ENCODE measurements at regions not wholly inside any gene's neighbourhood (a gene's known extent, or its start where the extent isn't known, plus 50 kb on each side); places are given as distances from the start of the nearest gene placed in this dataset.

GRCh38 chr2:215746226-215746886, 267.0 kb downstream of the MREG start:
- Histone ChIP-seq H3K27me3 (no peaks in the 10 kb centered on the region), H3K27ac (no peak overlapping the region), H3K9me3 (ENCODE audit: low read depth) (no peaks in the 10 kb centered on the region), H3K36me3 (no peaks in the 10 kb centered on the region), H3K4me3 (no peak overlapping the region), H3K4me1 (ENCODE audit: low read depth) (no peaks in the 10 kb centered on the region)
- no peak for TF ChIP-seq CTCF (IDR thresholded peaks at IDR 0.05; ENCODE audit: low read depth, low read length)
- DNase-seq (ENCODE audit: low read depth in 1 of 2, low spot score in 1 of 2): no peak

- no peak overlapping the region for H3K27ac ChIP-seq
- no peaks in the 10 kb centered on the region for H3K27me3 ChIP-seq
- H3K4me1 ChIP-seq (ENCODE audit: low read depth): no peaks in the 10 kb centered on the region
- no peak for DNase-seq (ENCODE audit: low read depth in 1 of 2, low spot score in 1 of 2)
- no peaks in the 10 kb centered on the region for H3K9me3 ChIP-seq (ENCODE audit: low read depth)
- no peaks in the 10 kb centered on the region for H3K36me3 ChIP-seq
- TF ChIP-seq CTCF (IDR thresholded peaks at IDR 0.05; ENCODE audit: low read depth, low read length): no peak
- H3K4me3 ChIP-seq: no peak overlapping the region
Measured at GRCh38 chr2:215745331-215745730, 268.0 kb downstream of the MREG start.

GRCh38 chr2:215744514-215744913, 268.8 kb downstream of the MREG start:
- no peaks in the 10 kb centered on the region for H3K36me3 ChIP-seq
- no peaks in the 10 kb centered on the region for H3K27me3 ChIP-seq
- H3K27ac ChIP-seq: no peak overlapping the region
- no peak for DNase-seq (ENCODE audit: low read depth in 1 of 2, low spot score in 1 of 2)
- TF ChIP-seq CTCF (IDR thresholded peaks at IDR 0.05; ENCODE audit: low read depth, low read length): no peak
- H3K9me3 ChIP-seq (ENCODE audit: low read depth): no peaks in the 10 kb centered on the region
- no peaks in the 10 kb centered on the region for H3K4me1 ChIP-seq (ENCODE audit: low read depth)
- H3K4me3 ChIP-seq: no peak overlapping the region

GRCh38 chr2:215743066-215743465, 270.3 kb downstream of the MREG start:
- Histone ChIP-seq H3K4me3 (no peak overlapping the region), H3K9me3 (ENCODE audit: low read depth) (no peaks in the 10 kb centered on the region), H3K27me3 (no peaks in the 10 kb centered on the region), H3K4me1 (ENCODE audit: low read depth) (no peaks in the 10 kb centered on the region), H3K27ac (no peak overlapping the region), H3K36me3 (no peaks in the 10 kb centered on the region)
- no peak for TF ChIP-seq CTCF (IDR thresholded peaks at IDR 0.05; ENCODE audit: low read depth, low read length)
- DNase-seq (ENCODE audit: low read depth in 1 of 2, low spot score in 1 of 2): no peak

GRCh38 chr2:215742021-215742420, 271.3 kb downstream of the MREG start:
- Histone ChIP-seq H3K27me3 (no peaks in the 10 kb centered on the region), H3K4me3 (no peak overlapping the region), H3K27ac (no peak overlapping the region)

More at GRCh38 chr2:215742021-215742420, 271.3 kb downstream of the MREG start:
- no peak for TF ChIP-seq CTCF (IDR thresholded peaks at IDR 0.05; ENCODE audit: low read depth, low read length)
- H3K36me3 ChIP-seq: no peaks in the 10 kb centered on the region
- no peak for DNase-seq (ENCODE audit: low read depth in 1 of 2, low spot score in 1 of 2)
- no peaks in the 10 kb centered on the region for H3K4me1 ChIP-seq (ENCODE audit: low read depth)
- H3K9me3 ChIP-seq (ENCODE audit: low read depth): no peaks in the 10 kb centered on the region
